AG04450 (cell line): ENCODE measurements at regions not wholly inside any gene's neighbourhood (a gene's known extent, or its start where the extent isn't known, plus 50 kb on each side); places are given as distances from the start of the nearest gene placed in this dataset.

Source experiments
- CTCF ChIA-PET: fragments of 300-600, 350-600 bp; formaldehyde crosslinking; extraction: SDS; loops from one replicate; lab custom pipeline; 2022; ENCODE audit warnings: antibody characterized with exemption, inconsistent platforms; lab: Charles Lee
- POLR2A ChIA-PET: fragments of 350-600 bp; formaldehyde crosslinking; extraction: SDS; loops from one replicate; lab custom pipeline; 2021; ENCODE audit warnings: antibody characterized with exemption, inconsistent platforms; lab: Yijun Ruan, JAX
- DNase-seq: peaks from one replicate; pipeline ENCODE4 v3.0.0-alpha.2; 2011; ENCODE audit warnings: low read depth, low spot score
- H3K27ac ChIP-seq: one replicate; pipeline ENCODE4 v1.5.1; 2012; ENCODE audit warnings: low read depth, low read length, control low read depth
- H3K27me3 ChIP-seq: one replicate; pipeline ENCODE4 v1.6.0; 2012; ENCODE audit warnings: low read length; ENCODE audit not compliant: control insufficient read depth, insufficient read depth
- H3K4me3 ChIP-seq: 2 replicates; pipeline ENCODE4 v1.5.1; 2011; ENCODE audit warnings: mild to moderate bottlenecking, low read depth, low read length, control low read depth
- H3K9me3 ChIP-seq: 2 replicates; pipeline ENCODE4 v1.5.1; 2012; ENCODE audit warnings: low read length; ENCODE audit not compliant: control insufficient read depth, insufficient read depth
- CTCF ChIP-seq: IDR thresholded peaks from 2 replicates; pipeline ENCODE4 v1.5.1; 2011; ENCODE audit warnings: low read depth, low read length, control low read depth, inconsistent platforms

DNA sequence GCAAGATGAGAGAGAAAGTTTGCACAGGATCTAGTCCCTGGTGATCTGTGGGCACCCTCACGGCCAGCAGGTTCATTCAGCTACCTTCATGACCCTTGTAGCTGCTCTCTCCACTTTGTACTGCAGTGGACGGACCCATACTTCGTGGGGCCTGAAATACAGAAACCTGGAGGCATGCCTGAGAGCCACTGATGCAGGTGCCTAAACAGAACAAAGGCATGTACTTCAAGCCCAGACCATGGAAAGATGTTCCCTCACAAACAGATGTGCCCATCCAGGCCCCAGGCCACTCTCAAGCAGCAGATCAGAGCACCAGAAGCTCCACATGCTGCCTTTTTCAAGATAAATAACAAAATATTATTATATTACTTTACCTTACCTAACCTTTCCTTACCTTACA lies 1629.0 kb downstream of the ARAP2 start:
- H3K27me3 ChIP-seq, result no peaks in the 10 kb centered on the region
- no peak overlapping the region for H3K4me3 ChIP-seq
- ChIA-PET CTCF (no interaction called here), POLR2A (no interaction called here)
- no peak for DNase-seq
- H3K9me3 ChIP-seq, result no peaks in the 10 kb centered on the region
- no peak overlapping the region for H3K27ac ChIP-seq
- no peak for TF ChIP-seq CTCF

DNA sequence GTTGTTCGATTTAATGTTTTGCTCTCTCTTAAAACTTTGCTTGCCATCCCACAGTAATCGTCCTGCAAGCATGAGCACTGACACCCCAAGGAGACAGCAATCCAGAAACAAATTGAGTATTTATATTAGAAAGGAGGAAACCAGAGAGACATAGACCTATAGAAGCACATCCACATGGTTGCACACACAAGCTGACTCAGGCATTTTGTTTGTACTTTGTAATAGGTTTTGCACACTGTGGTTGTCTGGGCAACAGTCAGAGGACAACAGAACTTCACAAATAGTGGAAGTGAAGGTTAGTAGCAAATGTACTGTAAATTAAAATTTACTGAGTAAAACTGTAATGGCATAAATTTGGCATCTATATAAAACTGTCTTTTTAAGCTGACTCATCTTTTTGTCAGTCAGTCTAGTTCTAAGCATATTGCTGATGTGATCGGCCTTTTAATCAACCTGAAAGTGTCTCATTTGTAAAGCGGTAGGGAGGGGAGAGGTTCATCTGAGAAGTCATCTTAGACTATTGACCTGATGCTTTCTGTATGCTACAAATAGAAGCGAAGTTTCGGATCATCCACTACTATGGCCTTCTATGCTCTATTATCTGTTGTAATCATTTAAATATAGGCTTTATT lies 1624.7 kb downstream of the ARAP2 start:
- ChIA-PET POLR2A (no interaction called here), CTCF (no interaction called here)
- no peak overlapping the region for H3K27ac ChIP-seq
- DNase-seq, result no peak
- H3K4me3 ChIP-seq, result no peak overlapping the region
- no peaks in the 10 kb centered on the region for H3K27me3 ChIP-seq
- no peaks in the 10 kb centered on the region for H3K9me3 ChIP-seq
- TF ChIP-seq CTCF, result no peak

DNA sequence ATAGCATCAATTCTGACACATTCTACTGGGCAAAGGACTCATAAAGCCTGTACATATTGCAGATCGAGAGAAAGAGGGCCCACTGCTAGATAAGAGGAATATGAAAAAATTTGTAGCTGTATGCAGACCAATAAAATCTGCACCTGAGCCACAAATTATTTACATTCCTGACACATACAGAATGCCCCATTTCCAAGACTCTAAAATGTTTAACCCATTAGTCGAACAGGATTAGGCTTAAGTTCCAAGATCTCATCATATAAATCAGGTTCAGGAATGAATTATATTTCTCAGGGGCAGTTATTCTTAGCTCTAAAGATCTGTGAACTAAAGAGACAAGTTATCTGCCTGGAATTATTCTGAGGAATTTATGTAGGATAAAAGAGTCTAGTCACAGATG lies 1615.8 kb downstream of the ARAP2 start:
- no peak for DNase-seq
- ChIA-PET POLR2A (no interaction called here), CTCF (no interaction called here)
- no peak for TF ChIP-seq CTCF
- Histone ChIP-seq H3K27ac (no peak overlapping the region), H3K27me3 (no peaks in the 10 kb centered on the region), H3K4me3 (no peak overlapping the region), H3K9me3 (peaks cover 4% of the 10 kb centered on the region; the same call in 1 of the 2 replicates)

- TF ChIP-seq CTCF, result no peak
- POLR2A ChIA-PET, result no interaction called here
- H3K27me3 ChIP-seq, result no peaks in the 10 kb centered on the region
- DNase-seq, result no peak
- no peak overlapping the region for H3K4me3 ChIP-seq
- no peak overlapping the region for H3K27ac ChIP-seq
- H3K9me3 ChIP-seq, result peaks cover 4% of the 10 kb centered on the region; the same call in 1 of the 2 replicates
- CTCF ChIA-PET, result no interaction called here
Measured at GRCh38 chr4:34629451-34629850, 1614.9 kb downstream of the ARAP2 start.

DNA sequence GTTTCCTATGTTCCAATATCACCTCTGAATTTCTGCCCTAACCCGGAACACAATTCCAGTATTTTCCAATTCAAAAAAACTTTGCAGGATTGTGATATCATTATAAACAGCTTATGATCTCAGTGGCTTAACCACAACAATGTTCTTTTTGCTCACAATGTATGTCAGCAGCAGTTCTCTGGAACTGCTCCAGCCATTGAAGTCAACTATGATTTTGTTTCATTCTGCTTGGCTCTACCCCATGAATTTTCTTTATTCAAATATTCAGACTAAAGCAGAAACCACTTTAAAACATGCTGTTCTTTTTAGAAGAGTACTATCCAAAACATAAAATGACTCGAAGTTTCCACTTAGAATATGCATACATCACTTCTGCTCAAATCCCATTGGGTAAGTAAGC lies 1611.1 kb downstream of the ARAP2 start:
- no peaks in the 10 kb centered on the region; the same call in 1 of the 2 replicates for H3K9me3 ChIP-seq
- no peaks in the 10 kb centered on the region for H3K27me3 ChIP-seq
- H3K27ac ChIP-seq, result no peak overlapping the region
- no peak overlapping the region for H3K4me3 ChIP-seq
- CTCF ChIA-PET, result no interaction called here
- no peak for DNase-seq
- TF ChIP-seq CTCF, result no peak
- POLR2A ChIA-PET, result no interaction called here
